ENCODE measurements at regions not wholly inside any gene's neighbourhood (a gene's known extent, or its start where the extent isn't known, plus 50 kb on each side); places are given as distances from the start of the nearest gene placed in this dataset.

GRCh38 chr10:31728698-31729224 lies 199.9 kb downstream of the ARHGAP12 start:
- no peak for DNase-seq (ENCODE audit: extremely low spot score, unreplicated experiment)
- Mint-ChIP-seq H3K36me3 (ENCODE audit: unreplicated experiment) (no peaks in the 10 kb centered on the region), H3K4me3 (ENCODE audit: unreplicated experiment) (no peak overlapping the region), H3K27me3 (ENCODE audit: unreplicated experiment) (no peaks in the 10 kb centered on the region), H3K9me3 (ENCODE audit: unreplicated experiment) (peaks cover 8% of the 10 kb centered on the region), H3K27ac (ENCODE audit: unreplicated experiment) (no peak overlapping the region), H3K4me1 (ENCODE audit: unreplicated experiment) (no peaks in the 10 kb centered on the region)
- TF ChIP-seq CTCF (IDR thresholded peaks at IDR 0.05): no peak

GRCh38 chr10:31725436-31725835 lies 203.2 kb downstream of the ARHGAP12 start:
- H3K4me1 Mint-ChIP-seq (ENCODE audit: unreplicated experiment): peaks cover 5% of the 10 kb centered on the region
- no peak overlapping the region for H3K27ac Mint-ChIP-seq (ENCODE audit: unreplicated experiment)
- no peaks in the 10 kb centered on the region for H3K27me3 Mint-ChIP-seq (ENCODE audit: unreplicated experiment)
- H3K36me3 Mint-ChIP-seq (ENCODE audit: unreplicated experiment): no peaks in the 10 kb centered on the region
- H3K9me3 Mint-ChIP-seq (ENCODE audit: unreplicated experiment): peaks cover 8% of the 10 kb centered on the region
- DNase-seq (ENCODE audit: extremely low spot score, unreplicated experiment): no peak
- no peak for TF ChIP-seq CTCF (IDR thresholded peaks at IDR 0.05)
- H3K4me3 Mint-ChIP-seq (ENCODE audit: unreplicated experiment): no peak overlapping the region

- H3K27me3 Mint-ChIP-seq (ENCODE audit: unreplicated experiment): no peaks in the 10 kb centered on the region
- TF ChIP-seq CTCF (IDR thresholded peaks at IDR 0.05): no peak
- peak; percentile 25 for DNase-seq (ENCODE audit: extremely low spot score, unreplicated experiment)
These were observed 204.3 kb downstream of the ARHGAP12 start for GRCh38 chr10:31724296-31724695.

GRCh38 chr10:31723106-31723750 lies 205.4 kb downstream of the ARHGAP12 start:
- H3K36me3 Mint-ChIP-seq (ENCODE audit: unreplicated experiment): no peaks in the 10 kb centered on the region
- H3K9me3 Mint-ChIP-seq (ENCODE audit: unreplicated experiment): no peaks in the 10 kb centered on the region
- no peak for TF ChIP-seq CTCF (IDR thresholded peaks at IDR 0.05)
- DNase-seq (ENCODE audit: extremely low spot score, unreplicated experiment): peak; percentile 56
- H3K27me3 Mint-ChIP-seq (ENCODE audit: unreplicated experiment): no peaks in the 10 kb centered on the region
- H3K27ac Mint-ChIP-seq (ENCODE audit: unreplicated experiment): no peak overlapping the region
- H3K4me1 Mint-ChIP-seq (ENCODE audit: unreplicated experiment): peaks cover 5% of the 10 kb centered on the region
- no peak overlapping the region for H3K4me3 Mint-ChIP-seq (ENCODE audit: unreplicated experiment)

More at GRCh38 chr10:31724296-31724695, 204.3 kb downstream of the ARHGAP12 start:
- peaks cover 5% of the 10 kb centered on the region for H3K4me1 Mint-ChIP-seq (ENCODE audit: unreplicated experiment)
- no peak overlapping the region for H3K4me3 Mint-ChIP-seq (ENCODE audit: unreplicated experiment)
- peaks cover 8% of the 10 kb centered on the region for H3K9me3 Mint-ChIP-seq (ENCODE audit: unreplicated experiment)
- H3K27ac Mint-ChIP-seq (ENCODE audit: unreplicated experiment): no peak overlapping the region
- H3K36me3 Mint-ChIP-seq (ENCODE audit: unreplicated experiment): no peaks in the 10 kb centered on the region

GRCh38 chr10:31721096-31721495 lies 207.5 kb downstream of the ARHGAP12 start:
- no peak for DNase-seq (ENCODE audit: extremely low spot score, unreplicated experiment)
- Mint-ChIP-seq H3K27me3 (ENCODE audit: unreplicated experiment) (no peaks in the 10 kb centered on the region), H3K27ac (ENCODE audit: unreplicated experiment) (no peak overlapping the region), H3K4me3 (ENCODE audit: unreplicated experiment) (no peak overlapping the region), H3K9me3 (ENCODE audit: unreplicated experiment) (no peaks in the 10 kb centered on the region), H3K36me3 (ENCODE audit: unreplicated experiment) (no peaks in the 10 kb centered on the region), H3K4me1 (ENCODE audit: unreplicated experiment) (peaks cover 5% of the 10 kb centered on the region)
- no peak for TF ChIP-seq CTCF (IDR thresholded peaks at IDR 0.05)

Measured in osteocyte (in vitro differentiated cells).